NOMO-1 treated with DMSO at 0.1 percent for 48 hours (cell line): ENCODE measurements at regions not wholly inside any gene's neighbourhood (a gene's known extent, or its start where the extent isn't known, plus 50 kb on each side); places are given as distances from the start of the nearest gene placed in this dataset.
"Not testable (repeated sequence)": the region's sequence is repeated elsewhere in the genome, so short reads cannot be mapped to it uniquely, and the experiment has no call there.

Experiments used
- DNase-seq: peaks from one replicate; lab custom pipeline; 2025; ENCODE audit not compliant: unreplicated experiment; lab: John Stamatoyannopoulos, UW

DNA sequence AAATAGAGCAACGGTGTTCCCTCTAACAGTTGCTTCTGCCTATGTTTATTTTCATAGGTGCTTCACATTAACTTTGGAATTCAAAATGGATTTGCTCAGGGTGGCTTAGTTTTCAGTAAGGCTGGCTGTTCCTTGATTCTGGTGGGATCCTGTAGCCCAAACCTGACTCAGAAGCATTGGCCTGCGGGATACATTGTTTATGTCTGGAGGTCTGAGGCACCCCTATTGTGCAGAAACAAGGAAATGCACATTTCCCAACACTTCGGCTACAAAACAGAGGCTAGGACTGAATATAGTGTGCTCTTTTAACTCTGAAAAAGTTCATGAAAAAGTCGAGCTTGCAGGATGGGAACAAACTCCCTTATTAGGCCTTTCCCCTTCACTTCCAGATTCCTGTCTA, 133.8 kb upstream of the F3 start:
- DNase-seq: no peak

- DNase-seq: no peak
Observed at GRCh38 chr1:94674876-94675275, 133.3 kb upstream of the F3 start.

DNA sequence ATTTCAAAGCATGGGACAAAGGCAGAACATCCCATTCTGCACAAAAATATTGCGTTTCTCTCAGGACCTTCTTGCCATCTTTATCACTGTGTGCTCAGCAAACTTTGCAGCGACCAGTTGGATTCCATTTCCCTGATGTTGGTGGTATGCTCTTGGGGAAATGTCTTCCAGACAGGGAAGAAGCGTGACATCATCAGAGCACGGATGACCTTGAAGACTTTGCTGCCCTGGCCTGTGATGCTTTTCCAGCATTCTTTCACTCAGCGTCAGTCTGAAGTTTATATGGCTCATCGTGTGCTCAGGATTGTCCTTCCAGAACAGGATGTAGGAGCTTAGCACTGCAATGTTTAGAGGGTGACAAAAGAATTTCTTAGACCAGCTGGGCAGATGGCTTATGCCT, 131.4 kb upstream of the F3 start:
- no peak for DNase-seq

- DNase-seq: no peak
Observed at GRCh38 chr1:94672001-94672400, 130.4 kb upstream of the F3 start.

GRCh38 chr1:94670273-94670672, 128.7 kb upstream of the F3 start:
- no peak for DNase-seq

DNA sequence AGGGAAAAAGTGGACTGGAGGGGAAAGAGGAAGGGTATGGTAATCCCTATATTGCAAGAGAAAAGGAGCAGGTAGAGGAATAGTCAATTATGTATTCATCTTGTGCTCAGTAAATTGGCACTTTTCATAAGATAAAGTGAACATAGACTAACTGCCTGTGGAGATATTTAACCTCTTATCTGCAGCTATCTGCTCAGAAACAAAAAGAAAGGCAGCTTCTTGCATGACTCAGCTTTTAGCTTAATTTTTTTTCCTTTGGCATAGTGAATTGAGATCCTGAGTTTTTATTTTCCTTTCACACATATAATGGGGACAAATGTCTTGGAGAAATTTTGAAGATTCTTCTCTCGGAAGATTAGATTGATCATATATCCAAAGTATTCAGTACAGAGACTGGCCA, 127.6 kb upstream of the F3 start:
- no peak for DNase-seq

GRCh38 chr1:94668528-94668927, 127.0 kb upstream of the F3 start:
- DNase-seq: no peak

DNA sequence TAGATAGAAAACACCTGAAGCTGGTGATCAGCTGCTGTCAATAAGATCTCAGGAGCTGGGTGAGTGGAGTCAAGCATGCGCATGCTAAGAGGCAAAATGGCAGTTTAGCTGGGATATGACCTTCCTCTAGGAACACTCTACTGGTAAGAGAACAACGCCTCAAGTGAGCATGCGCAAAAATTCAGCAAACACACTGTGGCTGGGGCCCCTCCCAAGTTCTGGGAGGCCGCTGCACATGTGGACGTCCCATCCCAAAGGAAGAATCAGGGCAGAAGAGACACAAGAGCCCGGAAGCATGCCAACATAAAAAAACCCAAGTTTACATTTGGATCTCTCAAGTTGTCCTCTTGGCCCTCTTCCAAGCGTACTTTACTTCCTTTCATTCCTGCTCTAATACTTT, 126.3 kb upstream of the F3 start:
- DNase-seq: no peak

DNA sequence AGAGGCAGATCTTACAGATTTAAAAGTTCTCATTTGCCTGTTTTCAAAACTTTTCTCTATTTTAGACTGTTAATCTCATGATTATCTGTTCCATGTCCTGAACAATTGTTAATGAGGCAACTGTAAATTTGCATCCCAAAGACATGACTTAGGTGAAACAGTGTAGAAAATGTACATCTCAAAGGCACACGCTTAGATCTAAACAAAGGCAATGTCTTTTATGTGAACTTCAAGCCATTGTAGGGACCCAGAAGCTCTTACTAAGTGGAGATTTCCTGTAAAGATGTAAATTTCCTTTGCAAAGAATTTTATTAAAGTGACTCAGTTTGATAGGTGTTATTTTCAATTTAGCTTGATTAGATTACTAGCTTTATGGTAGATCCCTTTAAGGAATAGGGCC, 125.2 kb upstream of the F3 start:
- no peak for DNase-seq

DNA sequence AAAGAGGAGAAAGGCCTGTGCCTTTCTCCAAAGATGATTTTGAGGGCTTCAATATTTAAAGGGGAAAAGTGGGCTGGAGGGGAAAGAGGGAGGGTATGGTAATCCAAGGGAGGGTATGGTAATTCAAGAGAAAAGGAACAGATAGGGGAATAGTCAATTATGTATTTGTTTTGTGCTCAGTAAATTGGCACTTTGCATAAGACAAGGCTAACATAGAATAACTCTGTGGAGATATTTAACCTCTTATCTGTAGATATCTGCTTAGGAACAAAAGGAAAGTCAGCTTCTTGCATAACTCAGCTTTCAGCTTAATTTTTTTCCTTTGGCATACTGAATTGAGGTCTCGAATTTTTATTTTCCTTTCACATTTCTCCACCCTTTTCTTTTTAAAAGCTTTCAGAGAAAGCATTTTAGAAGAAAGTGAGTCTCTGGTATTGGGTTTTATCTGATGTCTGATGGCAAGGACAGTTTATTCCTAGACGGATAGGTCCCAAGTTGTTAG, 119.9 kb upstream of the F3 start:
- no peak for DNase-seq

GRCh38 chr1:94660994-94661393, 119.4 kb upstream of the F3 start:
- DNase-seq: no peak

DNA sequence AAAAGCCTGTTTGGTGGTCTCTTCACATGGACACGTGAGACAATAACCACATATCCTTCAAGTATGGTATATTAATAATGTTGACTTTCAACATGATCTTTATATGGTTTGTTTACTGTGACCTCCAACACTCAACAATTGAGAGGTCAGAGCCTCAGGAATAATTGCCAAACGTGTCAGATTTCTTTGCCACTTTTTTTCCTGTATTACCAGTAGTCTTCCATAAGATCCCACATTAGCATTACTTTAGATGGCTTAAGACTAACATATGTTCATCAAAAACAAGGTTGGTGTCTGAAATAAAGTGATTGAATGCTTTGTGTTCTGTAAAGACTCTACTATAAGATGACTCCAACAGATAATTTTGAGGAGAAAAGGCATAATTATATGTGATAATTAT, 118.7 kb upstream of the F3 start:
- DNase-seq: no peak

DNA sequence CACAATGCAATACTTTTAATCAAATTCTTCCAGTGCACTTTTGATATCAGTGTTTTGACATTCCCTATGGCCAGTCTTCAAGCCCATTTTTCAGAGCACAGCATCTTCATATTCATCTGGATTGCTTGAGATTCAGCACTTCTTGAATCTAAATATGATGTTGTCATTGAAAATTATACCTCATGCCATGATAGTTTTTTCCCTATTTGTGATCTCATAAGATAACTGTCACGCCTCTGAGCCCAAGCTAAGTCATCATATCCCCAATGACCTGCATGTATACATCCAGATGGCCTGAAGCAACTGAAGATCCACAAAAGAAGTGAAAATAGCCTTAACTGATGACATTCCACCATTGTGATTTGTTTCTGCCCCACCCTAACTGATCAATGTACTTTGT, 117.6 kb upstream of the F3 start:
- DNase-seq: not testable (repeated sequence)

GRCh38 chr1:94658221-94658620, 116.7 kb upstream of the F3 start:
- no peak for DNase-seq

DNA sequence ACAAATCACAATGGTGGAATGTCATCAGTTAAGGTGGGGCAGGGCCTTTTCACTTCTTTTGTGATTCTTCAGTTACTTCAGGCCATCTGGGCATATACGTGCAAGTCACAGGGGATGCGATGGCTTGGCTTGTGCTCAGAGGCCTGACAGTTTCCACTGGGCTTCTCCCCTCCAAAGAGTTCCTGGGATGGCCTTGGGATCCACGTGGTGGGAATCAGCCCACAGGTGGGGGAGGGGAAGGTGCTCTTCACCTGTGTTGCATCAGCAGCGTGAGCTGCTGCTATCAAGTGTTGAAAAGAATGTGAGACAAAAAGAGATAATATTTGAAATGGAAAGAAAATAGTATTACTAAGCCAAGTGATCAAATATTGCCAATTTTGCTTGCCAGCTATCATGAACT, 116.2 kb upstream of the F3 start:
- DNase-seq: not testable (repeated sequence)

DNA sequence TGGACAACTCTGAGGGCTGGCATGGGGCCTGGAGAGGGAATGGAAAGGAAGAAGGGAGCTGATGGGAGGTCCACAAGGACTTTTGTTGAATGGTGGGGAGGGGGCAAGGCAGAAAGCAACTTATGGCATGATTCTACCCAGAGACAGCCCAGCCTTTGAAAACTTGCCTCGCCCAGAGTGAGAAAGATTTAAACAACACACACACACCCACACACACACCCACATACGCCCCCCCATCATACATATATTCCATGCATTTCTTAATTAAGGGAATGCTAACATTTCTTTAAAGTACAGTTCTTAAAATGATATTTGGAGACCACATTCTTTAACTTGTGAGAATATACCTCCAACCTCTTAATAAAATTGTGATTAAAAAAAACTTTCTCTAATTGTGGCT, 115.4 kb upstream of the F3 start:
- no peak for DNase-seq

DNA sequence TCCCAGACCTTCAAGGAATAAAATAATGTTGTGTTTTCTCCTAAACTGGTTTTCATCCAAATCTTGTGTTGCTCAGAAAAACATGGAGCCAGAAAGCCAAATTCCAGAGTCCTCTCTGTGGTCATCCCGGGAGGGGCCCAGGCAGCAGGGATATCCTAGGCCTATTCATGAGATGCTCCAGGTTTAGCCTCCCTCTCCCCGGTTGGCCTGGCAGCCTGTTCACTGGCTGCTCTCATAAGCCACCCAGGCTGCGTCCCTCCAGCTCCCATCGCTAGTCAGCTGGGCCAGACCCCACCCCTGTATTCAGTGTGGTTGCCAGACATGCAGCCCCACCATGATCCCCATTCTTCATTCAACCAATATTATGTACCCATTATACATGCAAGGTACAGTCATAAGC, 113.4 kb upstream of the F3 start:
- DNase-seq: no peak

- DNase-seq: no peak
Observed at GRCh38 chr1:94654459-94654858, 112.9 kb upstream of the F3 start.

DNA sequence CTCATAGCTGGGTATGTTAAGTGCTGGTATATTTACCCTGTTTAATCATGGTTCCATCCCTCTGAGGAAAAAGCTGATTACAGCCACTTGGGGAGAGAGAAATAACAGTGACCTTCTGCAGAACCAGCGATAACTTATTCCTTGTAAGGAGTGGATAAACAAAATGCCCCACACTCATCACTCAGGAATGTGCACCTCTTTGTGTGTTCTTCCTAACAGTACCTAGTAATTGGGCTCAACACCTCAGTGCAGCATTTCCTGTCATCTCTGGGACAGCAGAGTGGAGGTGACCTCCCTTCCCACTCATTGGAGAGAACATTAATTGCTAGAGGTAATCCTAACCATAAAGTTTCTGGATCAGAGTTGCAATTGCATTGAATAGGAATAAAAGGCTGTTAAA, 112.5 kb upstream of the F3 start:
- DNase-seq: no peak

GRCh38 chr1:94653454-94653853, 111.9 kb upstream of the F3 start:
- no peak for DNase-seq

- no peak for DNase-seq
Observed at GRCh38 chr1:94651076-94651475, 109.5 kb upstream of the F3 start.

- no peak for DNase-seq
Observed at GRCh38 chr1:94650301-94650700, 108.7 kb upstream of the F3 start.

- no peak for DNase-seq
Observed at GRCh38 chr1:94648225-94649007, 106.9 kb upstream of the F3 start.
